ENCODE measurements at regions not wholly inside any gene's neighbourhood (a gene's known extent, or its start where the extent isn't known, plus 50 kb on each side); places are given as distances from the start of the nearest gene placed in this dataset.
"Not testable (repeated sequence)": the region's sequence is repeated elsewhere in the genome, so short reads cannot be mapped to it uniquely, and the experiment has no call there.

DNA sequence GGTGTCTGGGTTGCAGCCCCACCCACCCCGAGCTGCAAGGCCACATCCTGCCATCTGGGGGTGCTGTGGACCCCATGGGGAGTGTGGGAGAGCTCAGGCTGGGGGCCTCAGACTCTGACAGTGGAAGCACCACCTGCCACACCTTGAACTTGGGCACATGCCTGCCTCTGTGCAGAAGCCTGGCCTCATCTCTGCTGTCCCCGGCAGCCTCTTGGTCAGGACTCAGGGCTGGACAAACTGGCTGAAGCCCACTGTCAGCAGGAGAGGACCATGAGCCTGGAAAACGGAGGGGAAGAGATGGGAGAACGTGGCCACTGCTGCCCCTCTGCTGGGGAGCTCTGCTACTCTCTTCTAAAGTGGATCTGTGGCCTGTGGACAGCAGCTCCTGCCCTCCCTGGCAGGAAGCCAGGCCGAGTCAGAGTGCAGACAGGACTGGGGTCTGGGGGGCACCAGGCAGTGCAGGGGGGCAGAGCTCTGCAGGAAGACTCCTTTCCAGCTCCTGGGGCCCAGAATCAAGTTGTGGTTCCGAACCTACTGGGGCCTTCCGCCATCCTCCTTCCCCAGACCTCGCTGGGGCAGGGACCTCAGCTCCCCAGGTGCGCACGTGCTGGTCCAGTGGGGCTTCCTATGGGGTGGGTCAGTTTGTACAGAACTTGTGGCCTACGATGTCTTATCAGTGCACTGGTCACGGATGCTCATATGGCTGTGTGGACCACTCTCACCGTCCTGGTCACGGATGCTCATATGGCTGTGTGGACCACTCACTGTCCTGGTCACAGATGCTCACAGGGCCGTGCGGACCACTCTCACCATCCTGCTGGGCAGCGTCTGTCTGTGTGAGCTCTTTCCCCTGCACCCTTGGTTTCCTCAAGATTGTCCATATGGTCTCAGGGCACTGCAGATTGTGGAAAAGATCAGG lies 207.7 kb downstream of the LAT start:
- ATAC-seq (no peak), DNase-seq (no peak)
- in situ Hi-C loops (cut with MboI; ENCODE audit: low sequenced_read_pairs in 4 of 4) = no loop called here
- Histone ChIP-seq H3K4me3 (no peak overlapping the region), H3K27ac (no peak overlapping the region), H3K27me3 (no peaks in the 10 kb centered on the region), H3K36me3 (no peaks in the 10 kb centered on the region), H3K9me3 (no peaks in the 10 kb centered on the region), H3K4me1 (no peaks in the 10 kb centered on the region)
- TF ChIP-seq, protein P1, sequence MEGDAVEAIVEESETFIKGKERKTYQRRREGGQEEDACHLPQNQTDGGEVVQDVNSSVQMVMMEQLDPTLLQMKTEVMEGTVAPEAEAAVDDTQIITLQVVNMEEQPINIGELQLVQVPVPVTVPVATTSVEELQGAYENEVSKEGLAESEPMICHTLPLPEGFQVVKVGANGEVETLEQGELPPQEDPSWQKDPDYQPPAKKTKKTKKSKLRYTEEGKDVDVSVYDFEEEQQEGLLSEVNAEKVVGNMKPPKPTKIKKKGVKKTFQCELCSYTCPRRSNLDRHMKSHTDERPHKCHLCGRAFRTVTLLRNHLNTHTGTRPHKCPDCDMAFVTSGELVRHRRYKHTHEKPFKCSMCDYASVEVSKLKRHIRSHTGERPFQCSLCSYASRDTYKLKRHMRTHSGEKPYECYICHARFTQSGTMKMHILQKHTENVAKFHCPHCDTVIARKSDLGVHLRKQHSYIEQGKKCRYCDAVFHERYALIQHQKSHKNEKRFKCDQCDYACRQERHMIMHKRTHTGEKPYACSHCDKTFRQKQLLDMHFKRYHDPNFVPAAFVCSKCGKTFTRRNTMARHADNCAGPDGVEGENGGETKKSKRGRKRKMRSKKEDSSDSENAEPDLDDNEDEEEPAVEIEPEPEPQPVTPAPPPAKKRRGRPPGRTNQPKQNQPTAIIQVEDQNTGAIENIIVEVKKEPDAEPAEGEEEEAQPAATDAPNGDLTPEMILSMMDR (IDR thresholded peaks at IDR 0.05 in 4 of 5, conservative IDR thresholded peaks at IDR 0.05 in 1 of 5) = no peak
- TF ChIP-seq POLR2A (IDR thresholded peaks at IDR 0.05) = no peak
- intact Hi-C loops (cut with DNase I; ENCODE audit: low total_unique reads) = no loop called here

DNA sequence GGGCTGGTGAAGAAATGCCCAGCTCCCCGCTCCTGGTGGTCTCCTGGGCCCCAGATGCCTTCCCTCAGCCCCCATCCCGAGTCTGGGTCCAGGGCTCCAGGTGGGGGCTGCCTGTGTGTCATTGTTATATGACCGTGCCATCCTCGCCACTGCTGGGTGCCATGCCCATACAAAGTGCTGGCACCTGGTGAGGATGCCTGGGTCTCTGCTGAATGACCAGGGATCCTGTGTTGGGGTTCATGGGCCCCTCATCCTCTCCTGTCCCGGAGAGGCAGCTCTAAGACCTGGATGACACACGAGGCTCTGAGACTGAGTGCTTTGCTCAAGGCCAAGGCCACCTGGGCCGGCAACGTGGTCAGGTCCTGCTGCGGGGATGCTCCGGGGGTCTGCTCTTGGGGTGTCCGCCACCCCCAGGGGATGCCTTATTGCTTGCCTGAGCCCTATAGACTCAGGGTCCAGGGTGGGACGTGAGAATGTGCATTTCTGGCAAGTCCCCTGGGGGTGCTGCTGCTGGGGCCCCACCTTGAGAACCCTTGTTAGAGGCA lies 206.9 kb downstream of the LAT start:
- H3K4me1 ChIP-seq; ATAC-seq; H3K27me3 ChIP-seq; H3K36me3 ChIP-seq; in situ Hi-C loops (cut with MboI; ENCODE audit: low sequenced_read_pairs in 4 of 4); H3K9me3 ChIP-seq; DNase-seq; H3K4me3 ChIP-seq; H3K27ac ChIP-seq; intact Hi-C loops (cut with DNase I; ENCODE audit: low total_unique reads): not testable (repeated sequence)

DNA sequence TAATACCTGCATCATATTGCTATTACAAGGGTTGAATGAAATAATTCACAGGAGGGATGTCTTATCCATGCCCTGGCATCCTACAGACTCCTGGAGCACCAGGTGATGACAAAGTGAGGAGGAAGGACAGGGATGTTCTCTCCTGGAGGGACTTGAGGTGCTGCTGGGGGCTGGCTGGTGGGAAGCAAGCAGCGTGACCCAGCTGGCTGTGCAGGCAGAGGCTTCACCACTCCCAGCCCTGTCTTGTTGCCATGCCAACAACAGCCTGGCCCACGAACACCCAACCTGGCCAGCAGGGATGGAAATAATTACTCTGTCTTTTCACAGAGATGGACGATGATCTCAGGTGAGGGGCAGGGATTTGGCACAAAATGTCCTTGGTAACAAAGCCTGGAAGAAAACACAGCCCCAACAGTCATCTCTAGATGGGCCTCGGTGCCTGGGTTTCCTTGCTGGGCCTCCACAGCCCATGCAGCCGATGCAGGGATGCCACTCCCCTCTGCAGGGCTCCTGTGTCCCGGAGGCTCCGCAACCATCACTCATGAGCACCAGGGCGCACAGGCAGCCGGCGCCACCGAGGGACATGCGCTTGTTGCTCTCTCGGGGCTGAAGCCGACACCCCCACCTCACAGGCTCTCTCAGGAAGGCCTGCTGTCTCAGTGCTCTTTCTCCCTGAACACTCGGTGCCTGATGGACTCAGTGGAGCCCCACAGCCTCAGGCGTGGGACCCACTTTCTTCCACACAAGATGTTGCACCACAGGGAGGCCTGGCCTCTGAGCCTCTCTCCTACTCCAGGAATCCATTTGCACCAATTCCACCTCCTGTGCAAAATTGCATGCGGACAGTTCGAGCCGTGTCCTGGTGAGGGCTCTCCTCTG lies 205.9 kb downstream of the LAT start:
- H3K36me3 ChIP-seq; ATAC-seq; in situ Hi-C loops (cut with MboI; ENCODE audit: low sequenced_read_pairs in 4 of 4); intact Hi-C loops (cut with DNase I; ENCODE audit: low total_unique reads); H3K27ac ChIP-seq; H3K9me3 ChIP-seq; DNase-seq; H3K4me1 ChIP-seq; H3K27me3 ChIP-seq; H3K4me3 ChIP-seq: not testable (repeated sequence)

DNA sequence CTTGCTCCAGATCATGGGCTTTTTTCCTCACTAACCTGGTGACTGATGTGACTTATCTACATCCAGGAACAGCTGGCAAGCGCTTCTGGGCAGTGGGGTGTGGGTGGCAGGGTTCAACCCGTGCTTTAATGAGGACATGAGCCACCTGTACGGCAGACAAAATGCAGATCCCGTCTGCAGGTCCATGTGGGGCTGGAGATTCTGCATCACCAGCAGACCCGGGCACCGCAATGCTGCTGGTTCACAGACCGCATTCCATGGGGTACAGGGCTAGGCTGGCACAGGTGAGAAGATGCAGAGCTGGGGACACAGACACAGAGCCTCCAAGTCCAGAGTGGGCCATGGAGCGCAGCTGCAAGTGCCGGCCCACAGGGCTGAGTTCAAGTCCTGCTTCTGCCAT lies 204.0 kb downstream of the LAT start:
- H3K36me3 ChIP-seq; DNase-seq; H3K9me3 ChIP-seq; ATAC-seq; intact Hi-C loops (cut with DNase I; ENCODE audit: low total_unique reads); H3K27ac ChIP-seq; H3K27me3 ChIP-seq; H3K4me3 ChIP-seq; H3K4me1 ChIP-seq; in situ Hi-C loops (cut with MboI; ENCODE audit: low sequenced_read_pairs in 4 of 4): not testable (repeated sequence)

DNA sequence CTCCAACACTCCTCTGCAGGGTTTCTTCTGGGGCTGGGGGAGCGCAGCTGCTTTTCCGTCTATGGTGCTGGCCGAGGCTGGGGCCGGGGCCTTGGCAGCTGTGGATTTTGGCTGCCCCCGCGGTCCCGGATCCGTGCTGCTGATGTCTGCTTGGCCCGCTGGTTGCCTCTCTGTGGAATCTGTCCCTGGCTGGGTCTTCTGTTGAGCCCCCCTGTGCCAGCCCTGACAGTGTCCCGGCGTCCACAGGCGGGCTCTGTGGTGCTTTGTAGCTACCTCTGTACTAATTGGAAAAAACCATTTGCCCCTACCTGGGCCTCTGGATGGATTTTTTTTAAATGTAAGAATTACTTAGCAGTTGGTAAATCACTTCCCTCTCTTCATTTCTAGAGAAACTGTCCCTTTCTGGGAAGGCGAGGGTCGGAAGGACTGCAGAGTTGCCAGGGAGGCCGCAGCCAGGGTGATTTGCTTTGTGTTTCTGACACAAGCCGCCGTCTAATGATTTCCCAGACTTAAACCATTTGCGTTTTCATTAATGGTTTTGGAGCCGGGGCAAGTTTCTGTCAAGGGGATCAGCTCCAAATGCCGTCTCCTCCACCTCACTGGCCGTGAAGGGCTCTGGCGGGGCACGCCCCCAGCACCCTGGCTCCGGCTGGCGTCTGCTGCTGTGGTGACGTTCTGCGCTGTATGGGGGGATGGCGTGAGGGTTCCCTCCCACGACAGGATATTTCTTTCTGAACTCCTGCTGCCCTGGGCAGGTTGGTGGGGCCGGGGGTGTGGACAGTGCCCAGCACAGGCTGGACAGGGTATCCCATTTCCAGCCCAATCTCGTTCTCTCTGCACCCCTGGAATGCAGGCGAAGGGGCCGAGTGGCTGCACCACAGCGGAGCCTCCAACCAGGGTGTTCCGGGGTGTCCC lies 201.7 kb downstream of the LAT start:
- DNase-seq; ATAC-seq; H3K4me1 ChIP-seq; H3K27ac ChIP-seq; H3K9me3 ChIP-seq; H3K36me3 ChIP-seq; H3K27me3 ChIP-seq; intact Hi-C loops (cut with DNase I; ENCODE audit: low total_unique reads); in situ Hi-C loops (cut with MboI; ENCODE audit: low sequenced_read_pairs in 4 of 4); H3K4me3 ChIP-seq: not testable (repeated sequence)

DNA sequence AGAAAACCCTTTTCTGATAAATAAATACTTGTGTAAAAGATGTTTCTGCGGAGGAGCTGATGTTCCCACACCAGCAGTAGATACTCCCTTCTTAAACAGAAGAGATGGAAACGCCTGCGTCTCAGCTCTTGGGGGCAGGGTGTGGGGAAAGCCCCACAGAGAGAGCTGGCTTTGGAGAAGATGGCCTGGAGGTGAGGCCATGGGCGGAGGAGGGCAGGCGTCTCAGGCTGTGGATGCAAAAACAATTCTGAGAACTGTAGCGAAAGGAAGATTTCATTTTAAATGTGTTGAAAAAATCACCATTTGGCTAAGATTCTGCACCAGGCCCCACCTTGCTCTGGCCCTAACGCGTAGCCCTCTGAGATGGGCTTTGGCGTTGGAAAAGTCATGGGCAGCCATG lies 201.0 kb downstream of the LAT start:
- H3K9me3 ChIP-seq; ATAC-seq; H3K27me3 ChIP-seq; intact Hi-C loops (cut with DNase I; ENCODE audit: low total_unique reads); H3K4me1 ChIP-seq; H3K27ac ChIP-seq; in situ Hi-C loops (cut with MboI; ENCODE audit: low sequenced_read_pairs in 4 of 4); DNase-seq; H3K4me3 ChIP-seq; H3K36me3 ChIP-seq: not testable (repeated sequence)

DNA sequence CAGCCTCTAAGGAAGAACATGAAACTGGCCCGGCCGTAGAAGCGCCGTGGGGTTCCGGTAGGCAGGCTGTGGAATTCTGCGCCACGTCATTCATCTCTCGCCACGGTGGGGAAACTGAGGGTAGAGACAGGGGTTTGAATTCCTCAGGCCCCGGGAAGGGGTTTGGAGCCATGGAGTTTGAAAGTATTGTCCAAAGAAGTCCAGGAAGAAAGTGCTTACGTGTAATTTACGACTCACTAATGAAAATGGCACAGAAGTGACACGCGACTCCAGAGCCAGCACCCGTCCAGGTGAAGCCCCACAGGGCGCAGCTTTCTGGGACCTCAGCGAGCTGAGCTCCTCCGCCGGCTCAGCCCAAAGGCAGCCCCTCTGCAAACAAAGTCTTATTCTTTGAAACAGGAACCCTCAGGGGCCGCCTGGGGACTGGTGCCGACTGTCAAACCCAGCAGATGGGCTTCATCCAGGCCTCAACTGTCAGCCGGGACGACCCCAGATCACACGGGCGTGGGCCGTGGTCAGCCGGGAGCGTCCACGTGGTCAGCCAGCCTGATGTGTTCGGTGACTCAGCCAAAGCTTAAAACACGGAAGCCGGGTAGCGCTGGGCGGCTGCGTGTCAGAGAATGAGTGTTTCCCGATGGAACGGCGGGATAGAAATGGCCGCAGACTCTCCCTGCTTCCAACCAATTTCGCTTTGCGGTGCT lies 200.0 kb downstream of the LAT start:
- intact Hi-C loops (cut with DNase I; ENCODE audit: low total_unique reads); H3K4me1 ChIP-seq; H3K36me3 ChIP-seq; H3K27me3 ChIP-seq; in situ Hi-C loops (cut with MboI; ENCODE audit: low sequenced_read_pairs in 4 of 4); H3K9me3 ChIP-seq: not testable (repeated sequence)
- DNase-seq (peak in 1 of 2 donors; percentile 53), ATAC-seq (peak; percentile 59 to 83)
- peak overlapping the region in 3 of 4 donors; percentile 27 to 52 (median 29) for H3K27ac ChIP-seq
- H3K4me3 ChIP-seq = peak overlapping the region in 1 of 4 donors; percentile 25

DNA sequence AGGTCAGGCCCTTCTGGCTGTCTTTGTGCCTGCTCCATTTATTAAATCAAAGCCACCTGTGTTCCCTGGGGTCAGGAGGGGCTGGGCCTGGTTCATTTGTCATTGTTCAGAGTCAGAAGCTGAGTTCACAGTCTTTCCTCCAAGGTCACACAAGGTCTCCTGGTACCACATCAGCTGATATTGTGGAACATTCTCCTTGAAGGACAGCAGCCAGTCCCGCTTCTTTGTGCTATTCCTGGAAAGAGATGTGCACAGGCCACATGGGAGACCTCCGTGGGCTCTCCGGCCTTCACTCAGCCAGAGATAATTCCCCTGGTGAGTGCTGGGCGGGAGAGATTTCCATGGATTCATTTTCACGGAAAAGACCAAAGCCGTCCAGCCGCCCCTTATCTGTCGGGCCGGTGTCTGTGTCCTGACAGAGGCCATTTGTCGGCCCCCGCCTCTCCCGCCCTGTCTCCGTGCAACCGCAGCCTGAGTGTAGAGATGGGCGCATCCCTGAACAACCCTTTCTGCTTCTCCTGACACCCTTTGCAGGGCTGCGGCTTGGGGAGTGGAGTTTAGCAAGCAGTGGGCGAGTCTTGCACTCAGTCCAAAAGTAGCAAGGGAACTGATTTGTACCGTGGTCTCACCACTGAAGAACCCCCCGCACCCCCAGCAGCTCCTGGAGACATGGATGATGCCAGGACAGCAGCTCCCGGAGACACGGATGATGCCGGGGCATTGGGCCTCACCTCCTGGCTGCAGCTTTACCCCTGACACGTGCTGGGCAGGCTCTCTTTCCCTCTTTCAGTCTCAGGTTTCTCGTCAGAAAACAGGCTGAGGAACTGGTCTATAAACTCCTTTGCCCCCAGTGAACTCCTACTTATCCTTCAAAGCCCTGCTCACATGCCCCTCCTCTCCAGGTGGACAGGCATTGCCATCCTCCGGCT lies 198.4 kb downstream of the LAT start:
- H3K4me3 ChIP-seq; ATAC-seq; intact Hi-C loops (cut with DNase I; ENCODE audit: low total_unique reads); H3K36me3 ChIP-seq; H3K9me3 ChIP-seq; H3K27ac ChIP-seq; DNase-seq; H3K4me1 ChIP-seq; H3K27me3 ChIP-seq; in situ Hi-C loops (cut with MboI; ENCODE audit: low sequenced_read_pairs in 4 of 4): not testable (repeated sequence)

All from gastrocnemius medialis (tissue), 4 donors.